ENCODE measurements at regions not wholly inside any gene's neighbourhood (a gene's known extent, or its start where the extent isn't known, plus 50 kb on each side); places are given as distances from the start of the nearest gene placed in this dataset.

DNA sequence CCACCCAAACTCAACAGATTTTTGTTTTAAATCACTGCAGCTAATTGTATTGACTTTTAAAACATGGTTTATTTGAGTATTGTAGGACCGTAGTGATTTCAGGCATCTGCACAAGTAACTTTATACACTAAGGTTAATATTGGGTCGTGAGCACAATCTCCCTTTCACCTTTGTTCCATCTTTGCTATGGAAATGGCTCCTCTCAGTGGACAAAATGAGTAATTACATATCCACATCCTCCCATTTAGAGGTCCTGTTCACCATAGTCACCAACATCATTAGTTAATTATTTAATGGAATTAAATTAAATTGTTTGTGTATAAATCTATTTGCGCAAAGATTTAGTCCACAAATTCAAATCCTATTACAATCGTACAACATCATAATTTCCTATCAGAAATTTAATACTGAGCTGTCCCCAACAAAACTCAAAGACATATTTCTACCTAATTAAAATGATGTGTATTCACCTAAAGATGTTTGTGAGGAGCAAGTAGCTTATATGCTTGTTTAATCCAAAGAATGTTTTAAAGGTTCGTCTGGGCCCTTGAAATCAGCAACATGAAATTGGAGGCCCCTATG, 173.0 kb upstream of the DAPK1 start:
- TF ChIP-seq POLR2AphosphoS5 (IDR thresholded peaks at IDR 0.05) (no peak), POLR2A (IDR thresholded peaks at IDR 0.05) (no peak)
- TF ChIP-seq, protein P1, sequence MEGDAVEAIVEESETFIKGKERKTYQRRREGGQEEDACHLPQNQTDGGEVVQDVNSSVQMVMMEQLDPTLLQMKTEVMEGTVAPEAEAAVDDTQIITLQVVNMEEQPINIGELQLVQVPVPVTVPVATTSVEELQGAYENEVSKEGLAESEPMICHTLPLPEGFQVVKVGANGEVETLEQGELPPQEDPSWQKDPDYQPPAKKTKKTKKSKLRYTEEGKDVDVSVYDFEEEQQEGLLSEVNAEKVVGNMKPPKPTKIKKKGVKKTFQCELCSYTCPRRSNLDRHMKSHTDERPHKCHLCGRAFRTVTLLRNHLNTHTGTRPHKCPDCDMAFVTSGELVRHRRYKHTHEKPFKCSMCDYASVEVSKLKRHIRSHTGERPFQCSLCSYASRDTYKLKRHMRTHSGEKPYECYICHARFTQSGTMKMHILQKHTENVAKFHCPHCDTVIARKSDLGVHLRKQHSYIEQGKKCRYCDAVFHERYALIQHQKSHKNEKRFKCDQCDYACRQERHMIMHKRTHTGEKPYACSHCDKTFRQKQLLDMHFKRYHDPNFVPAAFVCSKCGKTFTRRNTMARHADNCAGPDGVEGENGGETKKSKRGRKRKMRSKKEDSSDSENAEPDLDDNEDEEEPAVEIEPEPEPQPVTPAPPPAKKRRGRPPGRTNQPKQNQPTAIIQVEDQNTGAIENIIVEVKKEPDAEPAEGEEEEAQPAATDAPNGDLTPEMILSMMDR (IDR thresholded peaks at IDR 0.05 in 8 of 11, conservative IDR thresholded peaks at IDR 0.05 in 3 of 11) = peak; percentile 53 to 88 (median 80)
- DNase-seq = no peak
- Histone ChIP-seq H3K36me3 (no peaks in the 10 kb centered on the region), H3K4me1 (no peaks in the 10 kb centered on the region), H3K27me3 (replicated peaks in 1 of 7) (peaks cover 0 to 12% (median 0%) of the 10 kb centered on the region in 7 donors), H3K27ac (no peak overlapping the region), H3K9me3 (no peaks in the 10 kb centered on the region), H3K4me3 (no peak overlapping the region)
- intact Hi-C loops (cut with DNase I; ENCODE audit: low total_unique reads) = loop anchor here (5.0 kb wide), 2 partner anchors 837 to 892 kb away; no protein-coding TSS in a partner anchor
- WGBS, 5 donors = 2 to 6% (median 3%) methylated on average over 5 of the region's 5 CpGs

DNA sequence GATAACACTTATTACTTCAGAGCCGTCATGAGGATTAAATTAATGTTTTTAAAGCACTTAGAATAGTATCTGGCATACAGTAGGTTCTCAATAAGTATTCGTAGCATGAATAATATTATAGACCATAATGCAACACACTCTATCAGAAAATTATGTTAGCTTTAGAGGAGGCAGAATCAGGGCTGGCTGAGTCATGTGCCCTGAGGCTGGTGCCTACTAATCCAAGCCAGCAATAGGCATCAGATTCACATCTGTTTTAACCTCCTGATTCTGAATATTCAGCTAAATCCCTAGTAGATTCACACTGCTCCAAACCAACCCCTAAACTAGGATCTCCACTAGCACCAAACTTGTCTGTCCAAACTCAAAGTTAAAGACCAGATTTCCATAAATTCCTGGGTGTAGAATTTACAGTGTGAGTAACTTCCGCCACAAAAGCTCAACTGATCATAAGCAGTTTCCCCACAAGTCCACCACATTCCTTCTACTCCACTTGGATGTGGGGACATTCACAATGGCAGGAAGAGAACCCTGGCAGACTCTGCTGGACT, 170.0 kb upstream of the DAPK1 start:
- intact Hi-C loops (cut with DNase I; ENCODE audit: low total_unique reads) = no loop called here
- H3K27ac ChIP-seq = no peak overlapping the region
- no peak overlapping the region for H3K4me3 ChIP-seq
- H3K4me1 ChIP-seq = no peaks in the 10 kb centered on the region
- H3K27me3 ChIP-seq (replicated peaks in 1 of 7) = peaks cover 0 to 14% (median 0%) of the 10 kb centered on the region in 7 donors
- TF ChIP-seq POLR2A (IDR thresholded peaks at IDR 0.05) = no peak
- TF ChIP-seq, protein P1 (IDR thresholded peaks at IDR 0.05 in 8 of 11, conservative IDR thresholded peaks at IDR 0.05 in 3 of 11) = no peak
- no peak for TF ChIP-seq POLR2AphosphoS5 (IDR thresholded peaks at IDR 0.05)
- DNase-seq = no peak
- WGBS, 5 donors = 75 to 89% (median 81%) methylated on average over 3 of the region's 3 CpGs
- H3K36me3 ChIP-seq = no peaks in the 10 kb centered on the region
- peaks cover 0 to 29% (median 20%) of the 10 kb centered on the region in 8 donors for H3K9me3 ChIP-seq

DNA sequence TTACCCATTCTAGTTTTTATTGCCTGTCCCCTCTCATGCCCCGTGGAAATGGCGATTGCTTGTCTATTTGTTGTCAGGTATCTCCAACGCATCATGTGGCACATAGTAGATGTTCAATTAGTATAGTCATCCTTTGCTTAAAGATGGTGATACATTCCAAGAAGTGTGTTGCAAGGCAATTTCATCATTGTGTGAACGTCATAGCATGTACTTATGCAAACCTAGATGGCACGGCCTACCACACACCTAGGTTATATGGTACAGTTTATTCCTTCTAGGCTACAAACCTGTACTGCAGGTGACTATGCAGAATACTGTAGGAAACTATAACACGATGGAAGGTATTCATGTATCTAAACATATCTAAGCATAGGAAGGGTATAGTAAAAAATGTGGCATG, 163.9 kb upstream of the DAPK1 start:
- intact Hi-C loops (cut with DNase I; ENCODE audit: low total_unique reads) = no loop called here
- DNase-seq = no peak
- peaks cover 0 to 31% (median 20%) of the 10 kb centered on the region in 8 donors for H3K9me3 ChIP-seq
- no peak overlapping the region for H3K27ac ChIP-seq
- H3K4me3 ChIP-seq = no peak overlapping the region
- peaks cover 0 to 14% (median 9%) of the 10 kb centered on the region in 6 donors for H3K4me1 ChIP-seq
- 82 to 95% (median 86%) methylated on average over 6 of the region's 6 CpGs for WGBS, 5 donors
- H3K36me3 ChIP-seq = no peaks in the 10 kb centered on the region
- TF ChIP-seq, protein P1 (IDR thresholded peaks at IDR 0.05 in 8 of 11, conservative IDR thresholded peaks at IDR 0.05 in 3 of 11) = no peak
- no peak for TF ChIP-seq POLR2A (IDR thresholded peaks at IDR 0.05)
- no peak for TF ChIP-seq POLR2AphosphoS5 (IDR thresholded peaks at IDR 0.05)
- H3K27me3 ChIP-seq (replicated peaks in 1 of 7) = peaks cover 0 to 33% (median 0%) of the 10 kb centered on the region in 7 donors

DNA sequence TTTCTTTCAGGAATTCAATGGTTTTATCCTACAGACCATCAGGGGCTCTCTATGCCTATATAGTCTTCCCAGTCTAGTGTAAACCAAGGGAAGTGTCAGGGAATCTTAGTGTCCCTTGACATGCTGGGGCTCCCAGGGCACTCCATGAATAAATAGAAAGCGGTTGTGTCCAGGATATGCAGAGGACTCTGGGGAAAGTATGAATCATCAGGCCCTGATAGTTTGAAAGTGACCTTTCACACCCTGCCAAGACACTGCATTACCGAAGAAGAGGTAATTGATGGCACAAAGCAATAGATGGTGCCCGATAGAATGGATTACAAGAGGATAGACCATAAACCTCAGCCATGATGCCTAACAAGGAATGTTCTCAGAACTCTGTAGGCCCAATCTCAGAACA, 163.3 kb upstream of the DAPK1 start:
- TF ChIP-seq POLR2AphosphoS5 (IDR thresholded peaks at IDR 0.05) (no peak), POLR2A (IDR thresholded peaks at IDR 0.05) (no peak)
- TF ChIP-seq, protein P1 (IDR thresholded peaks at IDR 0.05 in 8 of 11, conservative IDR thresholded peaks at IDR 0.05 in 3 of 11) = no peak
- Histone ChIP-seq H3K9me3 (peaks cover 0 to 31% (median 20%) of the 10 kb centered on the region in 8 donors), H3K36me3 (no peaks in the 10 kb centered on the region), H3K27me3 (replicated peaks in 1 of 7) (peaks cover 0 to 33% (median 0%) of the 10 kb centered on the region in 7 donors), H3K4me1 (peaks cover 0 to 14% (median 9%) of the 10 kb centered on the region in 6 donors), H3K27ac (no peak overlapping the region), H3K4me3 (no peak overlapping the region)
- WGBS, 5 donors = 86 to 93% (median 92%) methylated on average over 3 of the region's 3 CpGs
- intact Hi-C loops (cut with DNase I; ENCODE audit: low total_unique reads) = no loop called here
- no peak for DNase-seq
